K562 (cell line): ENCODE measurements at regions not wholly inside any gene's neighbourhood (a gene's known extent, or its start where the extent isn't known, plus 50 kb on each side); places are given as distances from the start of the nearest gene placed in this dataset.

Source experiments
- ATAC-seq: fragments of 200-7000 bp; cut with Tn5 transposase; 3 replicates; pipeline ENCODE4 v1.9.1; 2020; ENCODE audit warnings: moderate library complexity
- BruUV-seq: library from RNA; stranded (reverse); fragments of 400-500 nt; replicated peaks from 2 replicates; lab custom pipeline; 2021; lab: Mats Ljungman, UMichigan
- CTCF ChIA-PET: fragments of 300-600 bp; formaldehyde crosslinking; extraction: SDS; loops from one replicate; lab custom pipeline; 2021; ENCODE audit warnings: low intra/inter-chr PET ratio; lab: Yijun Ruan, JAX
- POLR2A ChIA-PET: fragments of 300-600, 350-650 bp; sonication (Branson Sonifier 250); formaldehyde crosslinking; extraction: SDS; loops from one replicate; lab custom pipeline; 2021; ENCODE audit warnings: antibody characterized with exemption, inconsistent platforms; lab: Yijun Ruan, JAX
- DNase-seq, 4 experiments: peaks; one replicate each; pipeline versions ENCODE4 v3.0.0 to v3.0.0-alpha.2; 2011 to 2018; ENCODE audit warnings: low spot score in 3 of 4, mixed read lengths in 3 of 4; ENCODE audit errors: extremely low read depth in 1 of 4
- FAIRE-seq: peaks from 2 replicates; lab custom pipeline; 2011; peaks lifted over from hg19 to GRCh38; lab: Jason Lieb, UNC
- H2AFZ ChIP-seq: 2 replicates; pipeline ENCODE4 v1.6.0; 2011; ENCODE audit warnings: low read depth, low read length, control low read depth, inconsistent platforms
- H3K27ac ChIP-seq: fragments of 200-600 bp; 3 replicates; pipeline ENCODE4 v1.8.0; 2011; ENCODE audit warnings: low read depth, mild to moderate bottlenecking, control low read depth, inconsistent platforms, low read length, moderate library complexity, mixed read lengths; ENCODE audit errors: extremely low read depth
- H3K27me3 ChIP-seq, 2 experiments: fragments of 300-600 bp in 1 of 2; 2 replicates in 1 of 2; 3 replicates in 1 of 2; pipeline versions ENCODE4 v1.6.0 to v1.8.0; 2011; ENCODE audit warnings: inconsistent platforms in 2 of 2, low read length in 2 of 2, mild to moderate bottlenecking in 1 of 2, mixed read lengths in 1 of 2, moderate library complexity in 1 of 2; ENCODE audit not compliant: control insufficient read depth in 2 of 2, insufficient read depth in 2 of 2
- H3K36me3 ChIP-seq: fragments of 300-600 bp; 3 replicates; pipeline ENCODE4 v1.8.0; 2011; ENCODE audit warnings: mild to moderate bottlenecking, low read length, inconsistent platforms; ENCODE audit not compliant: control insufficient read depth, insufficient read depth
- H3K4me1 ChIP-seq, 2 experiments: fragments of 200-600 bp in 1 of 2; replicated peaks in 1 of 2; 2 replicates in 1 of 2; 3 replicates in 1 of 2; pipeline versions ENCODE4 v1.5.1 to v1.8.0; 2011; ENCODE audit warnings: inconsistent platforms in 2 of 2, low read length in 2 of 2, mild to moderate bottlenecking in 1 of 2, mixed read lengths in 1 of 2, moderate library complexity in 1 of 2; ENCODE audit not compliant: control insufficient read depth in 2 of 2, insufficient read depth in 2 of 2
- H3K4me2 ChIP-seq: 2 replicates; pipeline ENCODE4 v1.6.1; 2011; ENCODE audit warnings: low read length, control low read depth, inconsistent platforms, mixed read lengths; ENCODE audit not compliant: insufficient read depth
- H3K4me3 ChIP-seq: fragments of 200-600 bp; sonication (generic), shearing (Covaris generic); 2 replicates; pipeline ENCODE4 v1.5.1; 2016; ENCODE audit warnings: control low read depth, inconsistent platforms
- H3K79me2 ChIP-seq: fragments of 200-600 bp; 3 replicates; pipeline ENCODE4 v1.8.0; 2011; ENCODE audit warnings: low read length, inconsistent platforms; ENCODE audit not compliant: control insufficient read depth, insufficient read depth
- H3K9ac ChIP-seq, 2 experiments: 2 replicates each; pipeline versions ENCODE4 v1.6.0 to v1.6.1; 2011; ENCODE audit warnings: low read depth in 2 of 2, low read length in 2 of 2, control low read depth in 1 of 2, inconsistent platforms in 1 of 2, mild to moderate bottlenecking in 1 of 2, mixed read lengths in 1 of 2; ENCODE audit not compliant: insufficient read depth in 1 of 2
- H3K9me1 ChIP-seq: one replicate; pipeline ENCODE4 v1.6.0; 2011; ENCODE audit warnings: inconsistent platforms, mild to moderate bottlenecking, low read length, moderate library complexity; ENCODE audit not compliant: control insufficient read depth, insufficient read depth
- H3K9me3 ChIP-seq: replicated peaks from 2 replicates; pipeline ENCODE4 v1.5.1; 2011; ENCODE audit warnings: low read depth, low read length, inconsistent platforms; ENCODE audit not compliant: control insufficient read depth, insufficient read depth
- H4K20me1 ChIP-seq: replicated peaks from 2 replicates; pipeline ENCODE4 v1.6.1; 2011; ENCODE audit warnings: low read length, inconsistent platforms, mixed read lengths; ENCODE audit not compliant: control insufficient read depth, insufficient read depth
- CHD2 ChIP-seq: IDR thresholded peaks from 2 replicates; pipeline ENCODE4 v1.6.1; 2011; ENCODE audit warnings: low read depth, low read length
- EP400 ChIP-seq: fragments of 450-650 bp; IDR thresholded peaks from 2 replicates; pipeline ENCODE4 v1.6.1; 2017; ENCODE audit warnings: antibody characterized with exemption, mild to moderate bottlenecking, moderate library complexity
- HDAC1 ChIP-seq, 2 experiments: fragments of 450-650 bp; IDR thresholded peaks; 2 replicates each; pipeline ENCODE4 v1.6.1; 2016 to 2017; ENCODE audit warnings: inconsistent platforms in 1 of 2, mild to moderate bottlenecking in 1 of 2, moderate library complexity in 1 of 2
- JUND ChIP-seq, 2 experiments: IDR thresholded peaks; 2 replicates in 1 of 2; 3 replicates in 1 of 2; pipeline ENCODE4 v1.6.1; 2011; ENCODE audit warnings: borderline replicate concordance in 2 of 2, low read depth in 2 of 2, low read length in 2 of 2, improper control_type of control experiment in 1 of 2, missing biosample characterization in 1 of 2, missing genetic modification characterization in 1 of 2, missing genetic modification reagents in 1 of 2
- KLF1 ChIP-seq: fragments of 450-650 bp; IDR thresholded peaks from 2 replicates; pipeline ENCODE4 v1.6.1; 2016; ENCODE audit warnings: missing genetic modification characterization, missing compliant biosample characterization
- MAFF ChIP-seq: IDR thresholded peaks from 2 replicates; pipeline ENCODE4 v1.6.1; 2012; ENCODE audit warnings: low read length, improper control_type of control experiment
- MCM2 ChIP-seq: fragments of 450-650 bp; IDR thresholded peaks from 2 replicates; pipeline ENCODE4 v1.6.1; 2017; ENCODE audit warnings: low read depth, mild to moderate bottlenecking
- NELFE ChIP-seq: IDR thresholded peaks from 2 replicates; pipeline ENCODE4 v1.6.1; 2011; ENCODE audit warnings: mild to moderate bottlenecking; ENCODE audit not compliant: insufficient read depth, insufficient read length
- PHTF2 ChIP-seq: fragments of 250-450 bp; sonication (Bioruptor Pico); IDR thresholded peaks from 2 replicates; pipeline ENCODE4 v1.5.0; 2021; ENCODE audit warnings: mild to moderate bottlenecking
- RAD21 ChIP-seq, 2 experiments: fragments of 250-450 bp in 1 of 2; fragments of 450-650 bp in 1 of 2; sonication (Bioruptor Pico) in 1 of 2; formaldehyde crosslinking in 1 of 2; IDR thresholded peaks in 1 of 2; conservative IDR thresholded peaks in 1 of 2; 2 replicates each; pipeline versions ENCODE4 v1.4.0 to v1.8.0; 2020 to 2022; ENCODE audit warnings: mild to moderate bottlenecking in 2 of 2, moderate library complexity in 1 of 2
- RB1 ChIP-seq: fragments of 450-650 bp; IDR thresholded peaks from 2 replicates; pipeline ENCODE4 v1.6.1; 2017; ENCODE audit warnings: low read depth, mild to moderate bottlenecking
- SRF ChIP-seq, 2 experiments: fragments of 250-450, 450-650 bp in 1 of 2; sonication (Bioruptor Pico) in 1 of 2; sonication (generic) in 1 of 2; formaldehyde crosslinking; IDR thresholded peaks; 2 replicates each; pipeline versions ENCODE4 v1.5.0 to v1.5.1; 2020 to 2022; ENCODE audit warnings: mild to moderate bottlenecking in 1 of 2, missing genetic modification reagents in 1 of 2
- ZNF695 ChIP-seq: fragments of 450-650 bp; formaldehyde crosslinking; IDR thresholded peaks from 2 replicates; pipeline ENCODE4 v1.4.0; 2020; ENCODE audit warnings: mild to moderate bottlenecking, moderate library complexity
- WGBS: fragments of 100-300 bp; shearing (Covaris generic); methylation state at CpG from one replicate; pipeline ENCODE4 v1.1.6; 2016; ENCODE audit warnings: low coverage, mixed read lengths; ENCODE audit not compliant: insufficient coverage; ENCODE audit errors: missing lambda C conversion rate; 5-methylcytosine and 5-hydroxymethylcytosine counted together
- in situ Hi-C: fragments of 300-500 bp; cut with MboI; formaldehyde crosslinking; loops from 4 replicates; pipeline ENCODE4 v1.15.0; 2018; ENCODE audit warnings: inconsistent platforms, mixed read lengths
- intact Hi-C: fragments of 100-400 bp; cut with micrococcal nuclease; formaldehyde crosslinking; loops from 2 replicates; pipeline ENCODE4 v1.14.2; 2022
- TF ChIP-seq, protein P1 (sequence below): fragments of 450-650 bp; IDR thresholded peaks from 2 replicates; pipeline ENCODE4 v1.6.1; 2018; ENCODE audit warnings: mild to moderate bottlenecking, low read depth; ENCODE audit not compliant: partially characterized antibody
- TF ChIP-seq, protein P2 (sequence below): fragments of 450-650 bp; formaldehyde crosslinking; IDR thresholded peaks from 2 replicates; pipeline ENCODE4 v1.4.0; 2020; ENCODE audit warnings: mild to moderate bottlenecking, moderate library complexity

DNA sequence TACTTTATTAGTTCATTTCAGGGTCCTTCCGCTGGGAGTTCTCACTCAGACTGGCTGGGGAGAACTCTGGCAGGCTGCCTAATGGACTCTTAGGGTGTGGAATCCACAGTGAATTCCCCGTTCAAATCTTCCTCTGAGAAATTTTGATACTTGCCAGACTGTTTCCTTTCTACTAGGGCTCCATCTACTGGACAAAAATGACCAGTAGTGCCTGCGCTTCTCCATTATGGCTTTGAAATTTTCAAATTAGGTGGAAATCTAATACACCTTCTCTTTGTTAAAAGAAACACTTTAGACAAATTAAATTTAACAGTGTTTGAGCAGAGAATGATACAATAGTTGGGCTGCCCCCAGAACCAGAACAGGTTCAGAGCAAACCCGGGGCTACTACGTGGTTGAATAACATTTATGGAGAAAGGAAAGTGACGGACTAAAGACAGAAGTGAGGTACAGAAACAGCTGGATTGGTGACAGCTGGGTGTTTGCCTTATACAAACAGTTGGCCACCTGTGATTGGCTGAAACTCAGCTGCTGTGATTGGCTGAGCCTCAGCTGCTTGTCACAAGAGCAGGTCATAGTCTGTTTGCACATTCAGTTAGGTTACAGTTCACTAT is 52.9 kb upstream of the FDX1 start:
- 25% methylated on average over 6 of the region's 6 CpGs for WGBS
- POLR2A ChIA-PET = interaction anchor here (0.6 to 0.9 kb wide), 4 partner anchors 49 to 201 kb away, joined by 3 read pairs; no protein-coding TSS in a partner anchor
- TF ChIP-seq ZNF695 (no peak), MCM2 (no peak), JUND (IDR thresholded peaks at IDR 0.05; ENCODE audit: borderline replicate concordance, low read depth, low read length) (no peak), JUND (tag; IDR thresholded peaks at IDR 0.05; ENCODE audit: borderline replicate concordance, low read depth, low read length) (no peak), KLF1 (no peak), RAD21 (CRISPR knock-in tag; conservative IDR thresholded peaks at IDR 0.05 in 1 of 2, IDR thresholded peaks at IDR 0.05 in 1 of 2) (peak; percentile 78 to 88), EP400 (no peak), SRF (CRISPR knock-in tag; IDR thresholded peaks at IDR 0.05) (no peak), CHD2 (no peak), NELFE (no peak), RB1 (0 out of 2 replicates have a peak, but pooled peaks have one; percentile 6), PHTF2 (no peak), HDAC1 (IDR thresholded peaks at IDR 0.05) (no peak), MAFF (no peak)
- TF ChIP-seq, protein P1, sequence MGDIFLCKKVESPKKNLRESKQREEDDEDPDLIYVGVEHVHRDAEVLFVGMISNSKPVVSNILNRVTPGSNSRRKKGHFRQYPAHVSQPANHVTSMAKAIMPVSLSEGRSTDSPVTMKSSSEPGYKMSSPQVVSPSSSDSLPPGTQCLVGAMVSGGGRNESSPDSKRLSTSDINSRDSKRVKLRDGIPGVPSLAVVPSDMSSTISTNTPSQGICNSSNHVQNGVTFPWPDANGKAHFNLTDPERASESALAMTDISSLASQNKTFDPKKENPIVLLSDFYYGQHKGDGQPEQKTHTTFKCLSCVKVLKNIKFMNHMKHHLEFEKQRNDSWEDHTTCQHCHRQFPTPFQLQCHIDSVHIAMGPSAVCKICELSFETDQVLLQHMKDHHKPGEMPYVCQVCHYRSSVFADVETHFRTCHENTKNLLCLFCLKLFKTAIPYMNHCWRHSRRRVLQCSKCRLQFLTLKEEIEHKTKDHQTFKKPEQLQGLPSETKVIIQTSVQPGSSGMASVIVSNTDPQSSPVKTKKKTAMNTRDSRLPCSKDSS = no peak
- TF ChIP-seq, protein P2, sequence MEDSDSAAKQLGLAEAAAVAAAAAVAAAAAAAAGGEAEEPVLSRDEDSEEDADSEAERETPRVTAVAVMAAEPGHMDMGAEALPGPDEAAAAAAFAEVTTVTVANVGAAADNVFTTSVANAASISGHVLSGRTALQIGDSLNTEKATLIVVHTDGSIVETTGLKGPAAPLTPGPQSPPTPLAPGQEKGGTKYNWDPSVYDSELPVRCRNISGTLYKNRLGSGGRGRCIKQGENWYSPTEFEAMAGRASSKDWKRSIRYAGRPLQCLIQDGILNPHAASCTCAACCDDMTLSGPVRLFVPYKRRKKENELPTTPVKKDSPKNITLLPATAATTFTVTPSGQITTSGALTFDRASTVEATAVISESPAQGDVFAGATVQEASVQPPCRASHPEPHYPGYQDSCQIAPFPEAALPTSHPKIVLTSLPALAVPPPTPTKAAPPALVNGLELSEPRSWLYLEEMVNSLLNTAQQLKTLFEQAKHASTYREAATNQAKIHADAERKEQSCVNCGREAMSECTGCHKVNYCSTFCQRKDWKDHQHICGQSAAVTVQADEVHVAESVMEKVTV (CRISPR knock-in tag) = peak; percentile 68

More for the DNA sequence above, 52.9 kb upstream of the FDX1 start:
- H4K20me1 ChIP-seq = no peaks in the 10 kb centered on the region
- no peak overlapping the region for H3K27ac ChIP-seq
- CTCF ChIA-PET = interaction anchor here (0.6 to 1.3 kb wide), 5 partner anchors 9 to 1679 kb away, joined by 3 to 8 read pairs (median 3); no protein-coding TSS in a partner anchor
- no TSS peak for BruUV-seq
- H3K9ac ChIP-seq = no peak overlapping the region
- H3K4me3 ChIP-seq = no peak overlapping the region
- in situ Hi-C loops (no loop called here), intact Hi-C loops (loop anchor here (1.0 to 5.0 kb wide), 5 partner anchors 56 to 524 kb away; partner anchors contain the start of gene RDX)
- H3K79me2 ChIP-seq = no peaks in the 10 kb centered on the region
- no peaks in the 10 kb centered on the region for H3K9me1 ChIP-seq
- peak; percentile 88 for ATAC-seq
- H3K4me2 ChIP-seq = no peak overlapping the region
- peak; percentile 87 for FAIRE-seq
- H3K9me3 ChIP-seq = no peaks in the 10 kb centered on the region
- H2AFZ ChIP-seq = peak overlapping the region; percentile 61
- H3K27me3 ChIP-seq = no peaks in the 10 kb centered on the region
- H3K4me1 ChIP-seq = peaks cover 0 to 9% of the 10 kb centered on the region in 2 experiments; a peak in 1 of 5 replicates
- peak; percentile 52 to 75 (median 54) for DNase-seq
- no peaks in the 10 kb centered on the region for H3K36me3 ChIP-seq
